HG03460 (cell line): ENCODE measurements at regions not wholly inside any gene's neighbourhood (a gene's known extent, or its start where the extent isn't known, plus 50 kb on each side); places are given as distances from the start of the nearest gene placed in this dataset.
"Not testable (repeated sequence)": the region's sequence is repeated elsewhere in the genome, so short reads cannot be mapped to it uniquely, and the experiment has no call there.

ENCODE experiments used
- ATAC-seq: cut with Tn5 transposase; IDR thresholded peaks from one replicate; pipeline ENCODE4 v1.9.1; 2021; ENCODE audit not compliant: unreplicated experiment

GRCh38 chr5:174807471-174807870 lies 83.1 kb downstream of the MSX2 start:
- ATAC-seq, result no peak

DNA sequence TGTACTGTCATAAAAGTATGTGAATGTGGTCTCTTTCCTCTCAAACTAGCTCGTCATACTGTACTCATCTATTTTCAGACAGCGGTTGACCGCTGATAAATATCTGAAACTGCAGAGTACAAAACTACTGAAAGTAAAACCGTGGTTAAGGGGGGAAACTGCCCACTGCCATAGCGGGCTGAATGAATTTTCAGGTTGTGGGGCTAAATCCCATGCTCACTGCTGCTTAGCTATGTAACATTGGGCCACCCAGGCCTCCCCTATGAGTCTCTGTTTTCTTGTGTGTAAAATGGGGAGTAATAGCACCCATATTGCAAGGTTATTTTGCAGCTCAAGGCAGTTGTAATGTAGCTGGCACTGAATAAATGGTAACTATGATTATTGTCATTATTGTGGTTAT lies 82.3 kb downstream of the MSX2 start:
- no peak for ATAC-seq

- ATAC-seq, result no peak
These were observed 77.4 kb downstream of the MSX2 start for GRCh38 chr5:174801798-174802197.

- ATAC-seq, result no peak
These were observed 76.1 kb downstream of the MSX2 start for GRCh38 chr5:174800435-174800834.

GRCh38 chr5:174799121-174799520 lies 74.7 kb downstream of the MSX2 start:
- ATAC-seq, result no peak

DNA sequence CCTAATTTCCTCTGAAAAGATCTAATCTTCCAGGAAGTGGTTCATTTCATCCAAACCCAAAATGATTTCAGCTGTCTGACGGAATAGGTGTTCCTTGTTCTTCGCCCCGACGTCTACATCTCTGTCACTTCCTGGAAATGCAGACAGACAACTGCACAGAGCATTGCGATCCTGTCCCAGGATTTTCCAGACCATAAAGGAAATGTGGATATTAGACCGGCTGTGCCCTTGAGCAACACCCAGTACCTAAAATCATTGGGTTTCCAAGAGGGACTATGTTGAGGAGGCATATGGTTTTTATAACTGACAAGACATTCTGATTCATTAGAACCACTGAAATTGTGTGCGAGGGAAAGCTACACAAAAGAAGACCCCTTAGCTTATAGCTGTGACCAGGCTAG lies 74.2 kb downstream of the MSX2 start:
- ATAC-seq, result no peak

- no peak for ATAC-seq
These were observed 72.4 kb downstream of the MSX2 start for GRCh38 chr5:174796711-174797192.

- no peak for ATAC-seq
These were observed 70.7 kb downstream of the MSX2 start for GRCh38 chr5:174794931-174795672.

GRCh38 chr5:174793684-174794328 lies 69.4 kb downstream of the MSX2 start:
- ATAC-seq, result no peak

DNA sequence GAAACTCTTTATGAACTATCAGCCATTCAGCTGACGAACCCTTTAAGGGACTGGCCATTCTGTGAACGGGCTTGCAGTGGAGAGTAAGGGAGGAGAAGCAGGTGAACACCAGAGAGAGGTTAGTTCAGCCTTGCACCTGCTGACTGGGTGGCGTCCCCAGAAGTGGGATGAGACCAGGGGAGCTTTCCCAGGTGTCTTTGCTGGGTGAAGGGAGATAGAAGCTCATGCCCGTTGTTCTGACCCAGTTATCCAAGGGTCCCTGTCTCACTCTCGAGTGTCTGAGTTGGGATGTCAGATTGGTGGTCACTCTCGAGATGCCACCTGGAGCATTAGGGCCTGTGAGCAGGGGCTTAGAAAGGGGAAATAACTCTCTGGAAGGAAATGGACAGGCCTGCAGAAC lies 68.7 kb downstream of the MSX2 start:
- no peak for ATAC-seq

DNA sequence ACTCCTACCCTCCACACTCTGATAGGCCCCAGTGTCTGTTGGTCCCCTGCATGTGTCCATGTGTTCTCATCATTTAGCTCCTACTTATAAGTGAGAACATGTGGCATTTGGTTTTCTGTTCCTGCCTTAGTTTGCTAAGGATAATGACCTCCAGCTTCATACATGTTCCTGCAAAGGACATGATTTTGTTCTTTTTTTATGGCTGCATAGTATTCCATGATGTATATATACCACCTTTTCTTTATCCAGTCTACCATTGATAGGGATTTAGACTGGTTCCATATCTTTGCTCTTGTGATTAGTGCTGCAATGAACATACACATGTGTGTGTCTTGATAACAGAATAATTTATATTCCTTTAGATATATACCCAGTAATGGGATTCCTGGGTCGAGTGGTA lies 67.9 kb downstream of the MSX2 start:
- not testable (repeated sequence) for ATAC-seq

GRCh38 chr5:174790906-174791305 lies 66.5 kb downstream of the MSX2 start:
- ATAC-seq, result no peak

DNA sequence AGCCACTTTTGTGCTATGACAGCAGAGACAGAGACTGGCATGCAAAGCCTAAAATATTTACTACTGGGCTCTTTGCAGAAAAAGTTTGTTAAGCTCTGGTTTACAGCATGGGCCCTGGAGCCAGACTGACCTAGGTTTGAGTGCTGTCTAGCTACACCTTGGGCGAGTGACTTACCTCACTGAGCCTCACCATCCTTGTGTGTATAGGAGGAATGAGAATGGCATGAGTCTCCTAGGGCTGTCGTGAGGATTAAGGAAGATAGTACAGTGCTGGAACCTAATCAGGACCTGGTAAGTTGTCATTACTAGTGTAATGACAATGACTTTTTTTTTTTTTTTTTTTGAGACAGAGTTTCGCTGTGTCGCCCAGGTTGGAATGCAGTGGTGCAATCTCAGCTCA lies 65.2 kb downstream of the MSX2 start:
- no peak for ATAC-seq

DNA sequence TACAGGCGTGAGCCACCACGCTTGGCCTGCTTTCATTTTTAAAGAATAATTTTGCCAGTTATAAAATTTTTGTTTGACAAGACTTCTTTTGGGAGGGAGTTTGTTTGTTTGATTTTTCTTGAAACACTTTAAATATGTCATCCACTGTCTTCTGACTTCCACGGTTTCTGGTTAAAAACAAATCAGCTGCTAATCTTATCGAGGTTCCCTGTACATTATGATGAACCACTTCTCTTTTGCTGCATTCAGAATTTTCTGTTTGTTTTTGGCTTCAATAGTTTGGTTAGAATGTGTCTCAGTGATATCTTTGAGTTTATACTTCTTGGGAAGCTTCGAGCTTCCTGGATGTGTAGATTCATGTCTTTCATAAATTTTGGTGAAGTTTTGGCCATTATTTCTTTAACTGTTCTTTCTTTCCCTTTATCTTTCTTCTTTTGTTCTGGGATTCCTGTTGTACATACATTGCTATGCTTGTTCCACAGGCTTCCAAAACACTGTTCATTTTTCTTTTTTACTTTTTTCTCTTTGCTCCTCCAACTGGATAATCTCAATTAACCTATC lies 60.8 kb downstream of the MSX2 start:
- no peak for ATAC-seq
